HEK293T (cell line): ENCODE measurements at regions not wholly inside any gene's neighbourhood (a gene's known extent, or its start where the extent isn't known, plus 50 kb on each side); places are given as distances from the start of the nearest gene placed in this dataset.

Experiments
- CTCF ChIA-PET: fragments of 350-600 bp; formaldehyde crosslinking; extraction: SDS; loops from one replicate; lab custom pipeline; 2021; ENCODE audit warnings: antibody characterized with exemption, inconsistent platforms; lab: Yijun Ruan, JAX
- POLR2A ChIA-PET: fragments of 350-600 bp; formaldehyde crosslinking; extraction: SDS; loops from one replicate; lab custom pipeline; 2020; ENCODE audit warnings: antibody characterized with exemption, inconsistent platforms; lab: Yijun Ruan, JAX
- DNase-seq: peaks from one replicate; pipeline ENCODE4 v3.0.0; 2012; ENCODE audit warnings: mixed read lengths; ENCODE audit errors: extremely low spot score
- ARNT ChIP-seq: fragments of 450-650 bp; IDR thresholded peaks from 2 replicates; pipeline ENCODE4 v1.6.1; 2017; ENCODE audit warnings: mild to moderate bottlenecking
- BHLHE40 ChIP-seq: fragments of 450-650 bp; IDR thresholded peaks from 2 replicates; pipeline ENCODE4 v1.6.1; 2016; ENCODE audit warnings: mild to moderate bottlenecking, moderate library complexity, borderline replicate concordance
- CTBP1 ChIP-seq: fragments of 450-650 bp; IDR thresholded peaks from 2 replicates; pipeline ENCODE4 v1.6.1; 2016; ENCODE audit warnings: borderline replicate concordance
- ELF4 ChIP-seq: fragments of 450-650 bp; IDR thresholded peaks from 2 replicates; pipeline ENCODE4 v1.6.1; 2017; ENCODE audit warnings: antibody characterized with exemption
- FOXA1 ChIP-seq: fragments of 450-650 bp; IDR thresholded peaks from 2 replicates; pipeline ENCODE4 v1.6.1; 2016; ENCODE audit warnings: mild to moderate bottlenecking
- FOXK2 ChIP-seq: fragments of 450-650 bp; IDR thresholded peaks from 2 replicates; pipeline ENCODE4 v1.6.1; 2016; ENCODE audit warnings: mild to moderate bottlenecking
- FOXM1 ChIP-seq: fragments of 450-650 bp; IDR thresholded peaks from 2 replicates; pipeline ENCODE4 v1.6.1; 2017; ENCODE audit warnings: mild to moderate bottlenecking, borderline replicate concordance
- HDGF ChIP-seq: fragments of 450-650 bp; IDR thresholded peaks from 2 replicates; pipeline ENCODE4 v1.6.1; 2017; ENCODE audit warnings: antibody characterized with exemption, borderline replicate concordance
- L3MBTL2 ChIP-seq: fragments of 450-650 bp; conservative IDR thresholded peaks from 2 replicates; pipeline ENCODE4 v1.6.1; 2016; ENCODE audit warnings: mild to moderate bottlenecking
- LEF1 ChIP-seq: fragments of 450-650 bp; IDR thresholded peaks from 2 replicates; pipeline ENCODE4 v1.6.1; 2017; ENCODE audit warnings: mild to moderate bottlenecking, borderline replicate concordance
- NFRKB ChIP-seq: fragments of 450-650 bp; IDR thresholded peaks from 2 replicates; pipeline ENCODE4 v1.6.1; 2016; ENCODE audit warnings: mild to moderate bottlenecking, moderate library complexity
- SP1 ChIP-seq: fragments of 450-650 bp; IDR thresholded peaks from 2 replicates; pipeline ENCODE4 v1.6.1; 2017
- SUZ12 ChIP-seq: fragments of 450-650 bp; IDR thresholded peaks from 2 replicates; pipeline ENCODE4 v1.6.1; 2016; ENCODE audit warnings: mild to moderate bottlenecking
- TARDBP ChIP-seq: fragments of 450-650 bp; IDR thresholded peaks from 2 replicates; pipeline ENCODE4 v1.6.1; 2016
- ZNF384 ChIP-seq: fragments of 450-650 bp; IDR thresholded peaks from 2 replicates; pipeline ENCODE4 v1.6.1; 2016
- TF ChIP-seq, protein P1 (sequence below): fragments of 450-650 bp; IDR thresholded peaks from 2 replicates; pipeline ENCODE4 v1.6.1; 2016

- ChIA-PET CTCF (no interaction called here), POLR2A (no interaction called here)
- no peak for DNase-seq
- no peak for TF ChIP-seq BHLHE40
- no peak for TF ChIP-seq CTBP1
- no peak for TF ChIP-seq ZNF384
- no peak for TF ChIP-seq SUZ12
- TF ChIP-seq, protein P1, sequence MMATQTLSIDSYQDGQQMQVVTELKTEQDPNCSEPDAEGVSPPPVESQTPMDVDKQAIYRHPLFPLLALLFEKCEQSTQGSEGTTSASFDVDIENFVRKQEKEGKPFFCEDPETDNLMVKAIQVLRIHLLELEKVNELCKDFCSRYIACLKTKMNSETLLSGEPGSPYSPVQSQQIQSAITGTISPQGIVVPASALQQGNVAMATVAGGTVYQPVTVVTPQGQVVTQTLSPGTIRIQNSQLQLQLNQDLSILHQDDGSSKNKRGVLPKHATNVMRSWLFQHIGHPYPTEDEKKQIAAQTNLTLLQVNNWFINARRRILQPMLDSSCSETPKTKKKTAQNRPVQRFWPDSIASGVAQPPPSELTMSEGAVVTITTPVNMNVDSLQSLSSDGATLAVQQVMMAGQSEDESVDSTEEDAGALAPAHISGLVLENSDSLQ, result no peak
- no peak for TF ChIP-seq TARDBP
- TF ChIP-seq LEF1, result no peak
- TF ChIP-seq L3MBTL2, result no peak
- TF ChIP-seq HDGF, result no peak
- no peak for TF ChIP-seq SP1
- no peak for TF ChIP-seq ARNT
- no peak for TF ChIP-seq NFRKB
- TF ChIP-seq ELF4, result no peak
- TF ChIP-seq FOXK2, result no peak
- TF ChIP-seq FOXM1, result no peak
- no peak for TF ChIP-seq FOXA1
Measured at GRCh38 chr1:25033828-25034705, 104.0 kb upstream of the RUNX3 start.

DNA sequence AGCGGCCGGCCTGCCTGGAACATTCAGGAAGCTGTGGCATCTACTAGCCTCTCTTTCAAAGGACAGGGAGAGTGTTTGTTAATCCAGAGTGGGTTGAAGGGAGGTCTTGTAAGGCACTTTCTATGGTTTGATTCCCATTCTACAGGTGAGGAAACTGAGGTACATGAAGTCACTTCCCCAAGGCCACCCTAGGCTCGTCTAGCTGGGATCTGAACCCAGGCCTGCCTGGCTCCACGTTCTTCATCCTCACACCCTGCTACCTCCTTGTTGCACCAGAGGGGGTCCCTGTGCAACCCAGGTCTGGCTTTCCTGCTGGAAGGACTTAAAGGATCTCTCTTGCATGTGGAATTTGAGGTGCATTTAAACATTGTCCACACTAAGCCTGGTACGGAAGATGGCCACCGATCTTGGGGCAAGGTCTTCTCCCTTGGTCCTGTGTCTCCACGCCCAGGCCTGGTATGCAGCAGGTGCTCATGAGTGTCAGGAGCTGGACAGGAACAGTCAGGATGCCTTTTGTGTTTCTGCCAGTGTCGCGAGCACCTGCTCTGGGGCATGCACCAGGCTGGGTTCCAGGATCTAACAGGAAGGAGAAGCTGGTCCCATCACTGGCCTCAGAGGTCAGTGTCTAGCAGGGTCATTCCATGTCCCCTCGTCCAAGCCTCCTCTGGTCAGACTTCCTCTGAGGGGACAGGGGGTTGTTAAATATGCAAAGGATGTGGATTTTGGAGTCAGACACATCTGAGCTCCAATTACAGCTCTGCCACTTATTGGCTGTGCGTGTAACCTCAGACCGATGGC, 103.2 kb upstream of the RUNX3 start:
- no peak for DNase-seq
- POLR2A ChIA-PET, result no interaction called here
- CTCF ChIA-PET, result no interaction called here
- no peak for TF ChIP-seq FOXM1
- no peak for TF ChIP-seq HDGF
- no peak for TF ChIP-seq FOXK2
- no peak for TF ChIP-seq SUZ12
- TF ChIP-seq L3MBTL2, result no peak

DNA sequence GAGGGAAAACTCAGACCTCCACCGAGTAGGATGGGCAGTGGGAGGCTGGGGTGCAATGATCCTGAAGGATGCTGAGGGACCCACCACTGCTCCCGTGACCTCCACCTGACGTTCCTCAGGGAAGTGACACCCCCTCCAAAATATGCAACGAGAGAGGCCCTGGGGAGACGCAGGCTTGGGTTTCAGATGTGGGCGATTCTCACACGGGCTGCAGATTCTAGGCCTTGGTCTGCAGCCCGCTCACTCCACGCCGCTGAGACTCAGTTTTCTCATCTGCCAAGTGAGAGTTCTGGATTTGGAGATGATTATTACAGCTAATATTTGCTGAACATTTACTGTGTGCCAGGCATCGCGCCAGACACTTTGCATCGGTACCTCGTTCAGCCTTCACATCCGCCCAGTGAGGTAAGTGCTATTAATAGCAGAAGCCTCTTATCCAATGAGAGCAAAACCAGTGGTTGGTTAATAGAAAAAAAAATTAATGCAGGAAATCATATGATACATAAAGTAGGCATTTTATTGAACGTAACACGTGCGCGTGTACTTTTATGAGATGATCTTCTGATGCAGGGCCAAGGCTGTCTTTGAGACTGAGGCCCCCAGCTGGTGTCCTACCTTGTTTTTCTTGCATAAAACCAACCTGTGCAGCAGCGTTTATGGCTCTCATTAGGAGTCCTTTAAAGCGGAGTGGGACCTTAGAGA, 102.0 kb upstream of the RUNX3 start:
- POLR2A ChIA-PET, result no interaction called here
- DNase-seq, result no peak
- CTCF ChIA-PET, result no interaction called here
- TF ChIP-seq ZNF384 (no peak), SP1 (no peak), ARNT (no peak), NFRKB (no peak), LEF1 (no peak), FOXA1 (no peak), ELF4 (no peak), CTBP1 (no peak), L3MBTL2 (no peak), HDGF (no peak), FOXM1 (no peak)
- TF ChIP-seq, protein P1, result no peak

DNA sequence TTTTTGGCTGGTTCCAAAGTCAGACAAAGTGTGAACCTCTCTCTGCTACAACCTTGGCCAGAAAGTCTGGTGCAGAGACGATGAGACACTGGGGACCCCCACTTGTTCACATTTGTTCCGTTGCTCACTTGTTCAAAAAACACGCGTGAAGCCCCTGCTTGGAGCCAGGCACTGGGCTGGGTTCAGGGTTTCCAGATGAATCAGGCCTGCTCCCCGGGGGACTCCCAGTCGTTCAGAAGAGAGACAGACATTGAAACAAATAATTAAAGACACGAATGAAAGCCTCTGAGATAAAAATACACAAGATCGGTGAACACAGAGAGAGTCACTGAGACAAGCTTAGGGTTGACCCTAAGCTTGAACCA, 101.5 kb upstream of the RUNX3 start:
- ChIA-PET POLR2A (no interaction called here), CTCF (no interaction called here)
- DNase-seq, result no peak
- TF ChIP-seq CTBP1 (no peak), BHLHE40 (no peak), FOXK2 (no peak), TARDBP (no peak), ARNT (no peak), HDGF (no peak), SUZ12 (no peak), SP1 (no peak), FOXM1 (no peak), LEF1 (no peak), NFRKB (no peak), FOXA1 (no peak), ELF4 (no peak), L3MBTL2 (no peak), ZNF384 (no peak)
- TF ChIP-seq, protein P1, result no peak
